Neuronal stem cell (in vitro differentiated cells): ENCODE measurements at regions not wholly inside any gene's neighbourhood (a gene's known extent, or its start where the extent isn't known, plus 50 kb on each side); places are given as distances from the start of the nearest gene placed in this dataset.
A peak's percentile ranks its signal among the peaks of the same experiment; 100 is the strongest.

ENCODE experiments used
- DNase-seq: peaks from one replicate; pipeline ENCODE4 v3.0.0-alpha.2; 2013; ENCODE audit warnings: low spot score
- H2AFZ ChIP-seq: one replicate; pipeline ENCODE4 v1.6.1; 2013; ENCODE audit warnings: mild to moderate bottlenecking, low read length, inconsistent platforms
- H2AK5ac ChIP-seq: 2 replicates; pipeline ENCODE4 v1.6.1; 2013; ENCODE audit warnings: low read depth, mild to moderate bottlenecking, inconsistent platforms, low read length, moderate library complexity, mixed read lengths
- H2BK120ac ChIP-seq: 2 replicates; pipeline ENCODE4 v1.6.1; 2013; ENCODE audit warnings: low read depth, mild to moderate bottlenecking, inconsistent platforms, low read length, moderate library complexity, mixed read lengths
- H2BK12ac ChIP-seq: one replicate; pipeline ENCODE4 v1.6.1; 2013; ENCODE audit warnings: low read length, inconsistent platforms
- H2BK15ac ChIP-seq: 2 replicates; pipeline ENCODE4 v1.6.1; 2013; ENCODE audit warnings: mild to moderate bottlenecking, low read length, inconsistent platforms, mixed read lengths
- H2BK5ac ChIP-seq: one replicate; pipeline ENCODE4 v1.6.1; 2013; ENCODE audit warnings: inconsistent platforms, mild to moderate bottlenecking, low read length, moderate library complexity
- H3K14ac ChIP-seq: one replicate; pipeline ENCODE4 v1.6.1; 2013; ENCODE audit warnings: low read length, inconsistent platforms
- H3K18ac ChIP-seq: 2 replicates; pipeline ENCODE4 v1.6.1; 2013; ENCODE audit warnings: low read length, inconsistent platforms
- H3K23ac ChIP-seq: 2 replicates; pipeline ENCODE4 v1.6.1; 2013; ENCODE audit warnings: low read depth, mild to moderate bottlenecking, mixed read lengths, low read length, inconsistent platforms; ENCODE audit not compliant: poor library complexity
- H3K27ac ChIP-seq: replicated peaks from 3 replicates; pipeline ENCODE4 v1.5.1; 2013; ENCODE audit warnings: low read length, inconsistent platforms
- H3K27me3 ChIP-seq, 3 experiments: 2 replicates each; pipeline ENCODE4 v1.6.1; 2013; ENCODE audit warnings: low read length in 3 of 3, mild to moderate bottlenecking in 2 of 3, inconsistent platforms in 1 of 3, low read depth in 1 of 3, mixed read lengths in 1 of 3, moderate library complexity in 1 of 3; ENCODE audit not compliant: control insufficient read depth in 3 of 3, insufficient read depth in 3 of 3
- H3K36me3 ChIP-seq, 2 donors: replicated peaks in 1 of 2; 2 replicates each; pipeline ENCODE4 v1.6.1; 2013; ENCODE audit warnings: low read length in 2 of 2; ENCODE audit not compliant: control insufficient read depth in 2 of 2, insufficient read depth in 2 of 2
- H3K4ac ChIP-seq: 2 replicates; pipeline ENCODE4 v1.6.1; 2013; ENCODE audit warnings: inconsistent platforms, mild to moderate bottlenecking, low read length, moderate library complexity
- H3K4me1 ChIP-seq, 2 donors: 1 replicate in 1 of 2; 2 replicates in 1 of 2; pipeline ENCODE4 v1.6.1; 2013; ENCODE audit warnings: low read length in 2 of 2, low read depth in 1 of 2; ENCODE audit not compliant: control insufficient read depth in 2 of 2, insufficient read depth in 1 of 2
- H3K4me2 ChIP-seq: one replicate; pipeline ENCODE4 v1.6.1; 2013; ENCODE audit warnings: mild to moderate bottlenecking, low read length, inconsistent platforms; ENCODE audit not compliant: insufficient read depth, poor library complexity, severe bottlenecking
- H3K4me3 ChIP-seq, 2 donors: 2 replicates each; pipeline ENCODE4 v1.5.1; 2013; ENCODE audit warnings: low read length in 2 of 2, mild to moderate bottlenecking in 2 of 2, inconsistent platforms in 1 of 2, moderate library complexity in 1 of 2
- H3K79me1 ChIP-seq: one replicate; pipeline ENCODE4 v1.6.1; 2013; ENCODE audit warnings: low read depth, mild to moderate bottlenecking, inconsistent platforms, low read length, moderate library complexity
- H3K9ac ChIP-seq: one replicate; pipeline ENCODE4 v1.6.1; 2013; ENCODE audit warnings: mild to moderate bottlenecking, low read depth, low read length, inconsistent platforms; ENCODE audit not compliant: poor library complexity
- H3K9me3 ChIP-seq, 2 donors: replicated peaks in 1 of 2; 2 replicates each; pipeline versions ENCODE3 to v1.6.1; 2013; ENCODE audit warnings: low read length in 2 of 2, mild to moderate bottlenecking in 2 of 2, inconsistent platforms in 1 of 2, low read depth in 1 of 2, mixed read lengths in 1 of 2, moderate library complexity in 1 of 2; ENCODE audit not compliant: control insufficient read depth in 2 of 2, insufficient read depth in 1 of 2
- H4K8ac ChIP-seq: one replicate; pipeline ENCODE4 v1.6.1; 2013; ENCODE audit warnings: low read depth, mild to moderate bottlenecking, inconsistent platforms, low read length, moderate library complexity
- H4K91ac ChIP-seq: one replicate; pipeline ENCODE4 v1.6.1; 2013; ENCODE audit warnings: low read length, low read depth, mild to moderate bottlenecking, inconsistent platforms; ENCODE audit not compliant: poor library complexity
- WGBS, 2 donors: extraction: QIAGEN DNeasy Blood & Tissue Kit; methylation state at CpG; one replicate each; pipeline ENCODE4 v1.1.7; 2013; ENCODE audit warnings: missing lambda C conversion rate in 2 of 2, mixed read lengths in 1 of 2; ENCODE audit not compliant: insufficient read length in 2 of 2, insufficient replicate concordance in 1 of 2; ENCODE audit errors: extremely low coverage in 2 of 2; 5-methylcytosine and 5-hydroxymethylcytosine counted together

GRCh38 chr3:177516158-177517011 lies 319.1 kb upstream of the TBL1XR1 start:
- no peak overlapping the region for H4K91ac ChIP-seq
- H3K9ac ChIP-seq, result no peak overlapping the region
- H4K8ac ChIP-seq, result no peak overlapping the region
- no CpG with 5 or more reads among the region's 14 CpGs for WGBS, 2 donors
- no peak overlapping the region for H3K23ac ChIP-seq
- no peaks in the 10 kb centered on the region for H3K27me3 ChIP-seq
- H3K4ac ChIP-seq, result no peak overlapping the region
- H3K36me3 ChIP-seq, result no peaks in the 10 kb centered on the region
- H2AK5ac ChIP-seq, result no peak overlapping the region
- H3K18ac ChIP-seq, result no peak overlapping the region
- no peaks in the 10 kb centered on the region for H3K79me1 ChIP-seq
- no peak overlapping the region for H2BK12ac ChIP-seq
- H3K9me3 ChIP-seq, result peaks cover 0 to 6% of the 10 kb centered on the region in 2 donors
- H3K4me2 ChIP-seq, result no peak overlapping the region
- no peak overlapping the region for H3K14ac ChIP-seq
- H3K27ac ChIP-seq, result peak overlapping the region; percentile 46
- no peak overlapping the region for H2BK15ac ChIP-seq
- DNase-seq, result peak; percentile 67
- H3K4me1 ChIP-seq, result peaks cover 16 to 53% of the 10 kb centered on the region in 2 donors
- no peak overlapping the region for H2BK5ac ChIP-seq
- H2AFZ ChIP-seq, result peak overlapping the region; percentile 26
- no peak overlapping the region for H2BK120ac ChIP-seq
- peak overlapping the region in 1 of 2 donors; percentile 3 for H3K4me3 ChIP-seq

GRCh38 chr3:177517906-177518305 lies 320.6 kb upstream of the TBL1XR1 start:
- Histone ChIP-seq H3K9me3 (peaks cover 0 to 9% of the 10 kb centered on the region in 2 donors), H2AK5ac (no peak overlapping the region), H3K4ac (no peak overlapping the region), H3K14ac (peak overlapping the region; percentile 26), H2AFZ (no peak overlapping the region), H3K9ac (no peak overlapping the region), H4K8ac (no peak overlapping the region), H3K4me1 (peaks cover 16 to 40% of the 10 kb centered on the region in 2 donors), H4K91ac (no peak overlapping the region), H3K18ac (no peak overlapping the region), H3K4me3 (no peak overlapping the region), H2BK15ac (no peak overlapping the region), H2BK5ac (no peak overlapping the region), H3K27me3 (no peaks in the 10 kb centered on the region), H2BK12ac (no peak overlapping the region), H2BK120ac (no peak overlapping the region), H3K23ac (no peak overlapping the region), H3K79me1 (no peaks in the 10 kb centered on the region), H3K27ac (no peak overlapping the region), H3K36me3 (no peaks in the 10 kb centered on the region), H3K4me2 (no peak overlapping the region)
- no peak for DNase-seq
- no CpG with 5 or more reads among the region's 2 CpGs for WGBS, 2 donors

GRCh38 chr3:177519588-177519987 lies 322.3 kb upstream of the TBL1XR1 start:
- no peak overlapping the region for H2AFZ ChIP-seq
- H3K14ac ChIP-seq, result no peak overlapping the region
- H4K8ac ChIP-seq, result no peak overlapping the region
- H3K9ac ChIP-seq, result no peak overlapping the region
- no peak overlapping the region for H3K4me3 ChIP-seq
- no peak overlapping the region for H3K4ac ChIP-seq
- H2BK120ac ChIP-seq, result no peak overlapping the region
- H3K79me1 ChIP-seq, result no peaks in the 10 kb centered on the region
- WGBS, 2 donors, result no CpG with 5 or more reads among the region's 13 CpGs
- DNase-seq, result no peak
- no peak overlapping the region for H2AK5ac ChIP-seq
- H4K91ac ChIP-seq, result no peak overlapping the region
- no peak overlapping the region for H3K23ac ChIP-seq
- peak overlapping the region; percentile 35 for H3K18ac ChIP-seq
- no peaks in the 10 kb centered on the region for H3K27me3 ChIP-seq
- H3K9me3 ChIP-seq, result peaks cover 0 to 14% of the 10 kb centered on the region in 2 donors
- H3K4me1 ChIP-seq, result peaks cover 12 to 23% of the 10 kb centered on the region in 2 donors
- no peak overlapping the region for H2BK12ac ChIP-seq
- H2BK5ac ChIP-seq, result no peak overlapping the region
- H3K36me3 ChIP-seq, result no peaks in the 10 kb centered on the region
- no peak overlapping the region for H3K4me2 ChIP-seq
- H2BK15ac ChIP-seq, result no peak overlapping the region
- H3K27ac ChIP-seq, result no peak overlapping the region

- H3K79me1 ChIP-seq, result no peaks in the 10 kb centered on the region
- DNase-seq, result no peak
- H3K9me3 ChIP-seq, result peaks cover 0 to 24% of the 10 kb centered on the region in 2 donors
- H3K27ac ChIP-seq, result no peak overlapping the region
- H3K9ac ChIP-seq, result no peak overlapping the region
- H2AFZ ChIP-seq, result no peak overlapping the region
- H3K14ac ChIP-seq, result no peak overlapping the region
- H4K8ac ChIP-seq, result no peak overlapping the region
- no peak overlapping the region for H2BK15ac ChIP-seq
- H4K91ac ChIP-seq, result no peak overlapping the region
- no peaks in the 10 kb centered on the region for H3K36me3 ChIP-seq
- H3K4me3 ChIP-seq, result no peak overlapping the region
- H2BK5ac ChIP-seq, result no peak overlapping the region
- H3K27me3 ChIP-seq, result no peaks in the 10 kb centered on the region
- peaks cover 4 to 10% of the 10 kb centered on the region in 2 donors for H3K4me1 ChIP-seq
- H3K18ac ChIP-seq, result no peak overlapping the region
- no peak overlapping the region for H3K4ac ChIP-seq
- no peak overlapping the region for H3K23ac ChIP-seq
- no CpG with 5 or more reads among the region's 8 CpGs for WGBS, 2 donors
- H3K4me2 ChIP-seq, result no peak overlapping the region
- no peak overlapping the region for H2AK5ac ChIP-seq
- no peak overlapping the region for H2BK12ac ChIP-seq
- no peak overlapping the region for H2BK120ac ChIP-seq
These were observed 324.0 kb upstream of the TBL1XR1 start for GRCh38 chr3:177521305-177521704.
